NCI-H2227 (cell line): ENCODE measurements at regions not wholly inside any gene's neighbourhood (a gene's known extent, or its start where the extent isn't known, plus 50 kb on each side); places are given as distances from the start of the nearest gene placed in this dataset.

Experiments
- DNase-seq: peaks from one replicate; lab custom pipeline; 2025; ENCODE audit not compliant: unreplicated experiment; lab: John Stamatoyannopoulos, UW

DNA sequence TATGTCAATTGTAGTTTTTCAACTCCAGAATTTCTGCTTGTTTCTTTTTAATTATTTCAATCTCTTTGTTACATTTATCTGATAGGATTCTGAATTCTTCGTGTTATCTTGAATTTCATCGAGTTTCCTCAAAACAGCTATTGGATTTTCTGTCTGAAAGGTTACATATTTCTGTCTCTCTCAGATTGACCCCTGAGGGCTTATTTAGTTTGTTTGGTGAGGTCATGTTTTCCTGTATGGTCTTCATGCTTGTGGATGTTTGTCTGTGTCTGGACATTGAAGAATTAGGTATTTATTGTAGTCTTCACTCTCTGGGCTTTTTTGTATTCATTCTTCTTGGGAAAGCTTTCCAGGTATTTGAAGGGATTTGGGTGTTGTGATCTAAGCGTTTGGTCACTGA, 85.6 kb downstream of the SNAPC1 start:
- DNase-seq: no peak

DNA sequence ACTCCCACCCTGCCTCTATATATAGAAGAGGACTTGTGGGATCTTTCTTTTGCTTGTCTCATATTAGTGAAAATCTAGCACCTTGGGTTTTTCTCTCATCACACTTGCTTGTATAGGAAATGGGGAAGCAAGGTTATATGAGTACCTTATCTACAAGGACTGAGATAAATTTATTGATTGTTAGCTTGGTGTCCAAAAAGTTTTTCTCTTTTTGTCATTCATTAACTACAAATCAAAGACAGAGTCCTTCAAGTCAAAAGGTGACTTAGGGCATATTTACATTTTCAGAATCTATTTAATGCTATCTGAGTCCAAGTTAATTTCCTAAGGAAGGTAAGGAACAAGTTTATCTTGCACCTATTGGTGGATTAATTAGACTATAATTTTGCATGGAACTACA, 92.7 kb downstream of the SNAPC1 start:
- DNase-seq: no peak

DNA sequence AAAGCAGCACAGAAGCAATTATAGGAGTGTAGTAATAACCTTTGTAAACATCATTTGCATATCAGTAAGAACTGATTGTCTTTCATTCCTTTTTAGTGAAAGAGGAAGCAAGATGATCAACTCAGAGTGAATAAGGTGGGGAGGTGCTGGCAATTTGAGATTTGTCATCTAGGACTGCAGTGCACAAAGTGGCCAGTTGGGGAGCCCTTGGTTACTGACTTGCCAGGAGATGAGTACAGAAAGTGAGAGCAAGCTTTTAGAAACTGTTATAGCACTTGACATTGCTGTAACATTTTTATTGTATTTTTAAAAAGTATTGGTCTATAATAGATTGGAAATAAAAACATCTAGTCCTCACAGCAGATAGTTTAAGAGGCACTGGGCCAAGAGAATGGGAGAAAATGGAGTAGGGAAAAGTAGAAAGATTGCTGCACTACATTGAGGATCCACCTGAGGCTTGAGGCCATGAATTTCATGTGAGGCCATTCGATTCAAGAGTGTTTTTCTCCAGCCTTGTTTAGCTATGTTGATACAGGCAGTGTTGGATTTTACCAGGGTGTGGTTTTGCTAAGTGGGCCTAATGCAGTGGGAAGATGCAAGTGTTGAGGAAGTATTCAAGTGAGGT, 98.2 kb downstream of the SNAPC1 start:
- peak; percentile 39 for DNase-seq

DNA sequence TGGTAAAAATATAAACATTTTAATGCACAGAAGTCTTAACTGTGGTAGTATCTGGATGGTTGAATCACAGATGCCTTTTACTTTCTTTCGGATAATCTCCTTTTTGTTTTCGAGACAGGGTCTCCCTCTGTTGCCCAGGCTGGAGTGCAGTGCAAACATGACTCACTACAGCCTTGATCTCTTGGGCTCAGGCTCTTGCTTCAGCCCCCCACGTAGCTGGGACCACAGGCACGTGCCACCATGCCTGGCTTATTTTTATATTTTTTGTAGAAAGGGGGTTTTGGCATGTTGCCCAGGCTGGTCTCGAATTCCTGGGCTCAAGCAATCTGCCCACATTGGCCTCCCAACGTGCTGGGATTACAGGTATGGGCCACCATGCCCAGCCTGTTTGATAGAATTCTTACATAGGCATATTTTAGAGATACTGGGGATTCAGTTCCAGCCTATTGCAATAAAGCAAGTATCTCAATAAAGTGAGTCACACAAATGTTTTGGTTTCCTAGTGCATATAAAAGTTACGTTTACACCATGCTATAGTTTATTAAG, 99.2 kb downstream of the SNAPC1 start:
- no peak for DNase-seq

DNA sequence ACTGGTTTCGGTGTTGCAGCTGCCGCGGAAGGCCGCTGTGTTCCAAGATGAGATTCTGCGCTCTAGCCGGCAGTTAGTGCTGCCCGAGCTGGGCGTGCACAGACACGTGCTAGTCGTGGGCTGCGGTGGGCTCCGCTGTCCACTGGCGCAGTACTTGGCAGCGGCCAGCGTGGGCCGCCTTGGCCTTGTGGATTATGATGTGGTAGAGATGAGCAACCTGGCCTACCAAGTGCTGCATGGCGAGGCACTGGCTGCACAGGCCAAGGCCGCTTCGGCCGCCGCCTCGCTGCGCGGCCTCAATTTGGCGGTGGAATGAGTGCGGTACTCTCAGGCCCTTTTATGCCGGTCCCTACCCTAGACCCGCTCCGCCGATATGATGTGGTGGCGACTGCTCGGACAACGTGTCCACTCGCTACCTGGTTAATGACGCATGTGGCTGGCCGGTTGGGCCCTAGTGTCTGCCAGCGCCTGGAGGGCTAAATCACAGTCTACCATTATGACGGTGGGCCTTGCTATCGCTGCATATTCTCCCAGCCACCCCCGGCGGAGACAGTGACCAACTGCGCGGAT, 102.2 kb downstream of the SNAPC1 start:
- no peak for DNase-seq

DNA sequence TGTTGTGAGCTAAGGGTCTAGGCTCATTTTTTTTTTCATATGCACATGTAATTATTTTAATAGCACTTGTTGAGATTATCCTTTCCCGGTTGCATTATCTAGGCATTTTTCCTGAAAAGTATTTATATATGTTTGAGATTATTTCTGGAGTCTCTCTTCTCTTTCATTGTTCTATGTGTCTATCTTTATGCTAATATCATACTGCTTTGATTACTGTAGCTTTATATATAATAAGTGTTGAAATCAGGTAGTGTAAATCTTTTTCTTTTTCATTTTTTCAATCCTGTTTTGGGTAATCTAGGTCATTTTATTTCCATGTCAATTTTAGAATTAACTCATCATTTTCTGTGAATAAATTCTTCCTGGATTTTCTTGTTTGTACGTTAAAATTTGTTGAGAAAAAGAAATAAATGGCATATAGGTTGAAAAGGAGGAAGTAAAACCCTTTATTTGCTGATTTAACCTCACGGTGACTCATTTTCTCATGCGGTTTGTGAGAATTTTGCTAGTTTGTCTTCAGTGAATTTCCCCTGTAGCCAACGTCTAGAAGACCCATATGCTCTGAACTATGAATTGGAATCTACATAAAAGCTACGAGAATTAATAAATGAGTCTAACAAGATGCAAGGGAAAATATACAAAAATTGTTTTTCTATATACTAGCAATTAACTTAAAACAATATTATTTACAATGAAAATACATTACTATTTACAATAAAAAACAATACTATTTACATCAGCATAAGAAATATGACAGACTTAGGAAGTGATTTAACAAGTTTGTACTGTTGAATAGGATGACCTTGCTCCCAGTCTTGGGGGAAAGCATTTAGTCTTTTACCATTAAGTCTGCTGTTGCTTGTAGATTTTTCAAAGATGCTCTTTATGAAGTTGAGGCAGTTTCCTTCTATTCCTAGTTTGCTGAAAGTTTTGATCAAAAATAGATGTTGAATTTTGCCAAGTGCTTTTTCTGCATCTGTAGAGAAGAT, 105.0 kb downstream of the SNAPC1 start:
- DNase-seq: no peak

DNA sequence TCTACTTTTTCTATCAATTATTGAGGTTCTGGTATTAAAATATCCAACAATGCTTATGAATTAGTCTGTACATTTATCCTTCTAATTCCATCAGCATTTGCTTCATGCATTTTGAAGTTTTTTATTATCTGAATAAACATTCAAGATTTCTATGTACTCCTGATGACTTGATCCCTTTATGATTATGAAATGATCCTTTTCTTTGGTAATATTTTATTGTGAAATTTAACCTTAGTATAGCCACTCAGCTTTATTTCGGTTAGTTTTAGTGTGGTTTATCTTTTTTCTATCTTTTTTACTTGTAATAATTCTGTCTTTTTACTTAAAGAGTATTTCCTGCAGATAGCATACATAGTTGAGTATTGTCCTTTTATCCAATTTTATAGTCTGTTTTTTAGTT, 106.6 kb downstream of the SNAPC1 start:
- no peak for DNase-seq

DNA sequence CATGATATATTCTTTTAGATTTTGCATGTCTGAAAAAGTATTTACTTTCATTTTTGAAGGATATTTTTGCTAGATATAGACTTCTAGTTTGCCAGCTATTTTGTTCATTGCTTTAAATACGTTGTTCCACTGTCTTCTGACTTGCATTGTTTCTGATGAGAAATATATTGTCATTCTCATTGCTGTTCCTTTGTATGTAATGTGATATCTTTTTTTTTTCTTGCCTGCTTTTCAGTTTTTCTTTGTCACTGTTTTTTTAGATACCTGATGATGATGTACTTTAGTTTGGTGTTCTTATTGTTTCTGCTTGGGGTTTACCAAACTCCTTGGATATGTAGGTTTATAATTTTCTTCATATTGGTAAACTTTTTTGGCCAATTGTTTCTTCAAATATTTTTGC, 107.9 kb downstream of the SNAPC1 start:
- DNase-seq: no peak

DNA sequence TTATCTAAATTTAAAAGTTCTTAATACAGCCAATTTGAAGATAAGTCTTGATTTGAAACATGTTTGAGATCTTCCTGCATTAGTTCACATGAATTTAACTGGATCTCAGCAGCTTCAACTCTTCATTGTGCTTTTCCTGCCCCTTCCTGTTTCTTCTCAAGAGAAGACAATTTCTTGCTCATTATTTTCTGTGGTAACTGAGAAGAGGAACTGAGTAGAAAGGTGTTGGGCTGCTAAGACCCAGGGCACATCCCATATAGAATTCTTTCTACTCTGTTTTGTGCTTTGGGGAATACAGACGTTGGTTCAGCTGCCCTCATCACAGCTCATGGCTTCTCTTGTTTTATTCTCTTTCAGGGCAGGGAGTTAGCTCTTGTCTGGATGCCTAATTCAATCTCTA, 110.2 kb downstream of the SNAPC1 start:
- no peak for DNase-seq

DNA sequence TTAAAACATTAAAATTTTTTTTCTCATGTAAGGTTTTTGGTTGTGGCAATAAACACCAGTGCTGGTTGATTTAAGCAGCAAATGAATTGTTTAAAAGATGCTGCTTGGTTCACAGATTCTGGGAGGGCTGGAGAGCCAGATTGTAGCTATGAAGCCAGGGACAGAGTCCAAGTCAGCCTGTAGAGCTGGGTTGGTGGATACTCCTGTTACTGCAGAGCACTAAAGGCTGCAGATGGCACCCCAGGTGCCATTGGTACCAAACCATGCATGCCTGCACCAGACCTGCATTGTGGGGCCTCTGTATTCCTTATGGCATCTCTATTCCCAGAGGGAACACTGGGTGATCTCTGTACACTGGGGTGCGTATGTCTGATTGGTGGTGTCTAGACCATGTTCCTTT, 113.3 kb downstream of the SNAPC1 start:
- DNase-seq: no peak

DNA sequence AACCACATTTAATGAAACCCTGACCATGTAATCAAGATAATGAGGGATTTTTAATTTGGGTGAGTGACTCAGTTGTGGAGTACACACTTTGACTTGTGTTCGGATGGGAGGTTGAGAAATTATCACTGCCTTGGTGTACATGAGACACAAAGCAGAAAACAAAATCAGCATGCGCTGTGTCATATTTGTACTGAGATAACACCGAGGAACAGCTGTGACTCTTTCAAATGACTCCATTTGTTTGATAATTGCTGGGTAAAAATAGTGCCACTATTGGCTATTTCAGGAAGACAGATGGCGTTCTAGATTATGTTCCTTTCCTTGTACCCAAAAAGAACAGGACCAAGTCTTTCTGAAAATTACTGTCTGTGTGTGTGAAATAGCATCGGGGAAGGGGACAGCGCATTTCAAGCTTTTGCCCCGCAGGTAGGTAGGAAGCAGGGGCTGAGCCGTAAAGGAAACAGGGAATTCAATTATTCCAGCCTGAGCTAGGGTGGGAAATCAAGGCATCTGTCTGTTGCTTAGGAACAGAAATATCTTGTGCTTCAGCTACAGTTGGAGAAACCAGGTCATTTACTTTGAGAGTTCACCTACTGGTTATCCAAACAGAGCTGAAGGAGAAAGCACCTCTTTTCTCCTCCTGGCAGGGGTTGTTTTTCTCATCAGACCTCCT, 114.3 kb downstream of the SNAPC1 start:
- no peak for DNase-seq

DNA sequence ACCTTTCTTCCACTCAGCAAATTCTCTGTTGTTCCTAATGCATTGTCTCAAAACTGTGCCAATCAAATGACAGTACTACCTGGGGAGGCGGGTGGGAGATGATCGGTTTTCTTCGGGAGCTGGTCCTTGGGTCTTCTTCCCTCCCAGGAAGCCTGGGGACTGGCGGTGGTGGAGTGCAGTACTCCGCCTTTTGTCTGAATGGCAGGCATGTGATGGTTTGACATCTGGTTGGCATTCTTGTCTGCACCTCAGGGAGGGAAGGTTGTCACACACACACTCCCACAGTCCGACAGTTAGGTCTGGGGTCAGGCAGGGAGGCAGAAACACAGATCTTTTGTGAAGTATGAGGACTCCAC, 114.8 kb downstream of the SNAPC1 start:
- DNase-seq: no peak

DNA sequence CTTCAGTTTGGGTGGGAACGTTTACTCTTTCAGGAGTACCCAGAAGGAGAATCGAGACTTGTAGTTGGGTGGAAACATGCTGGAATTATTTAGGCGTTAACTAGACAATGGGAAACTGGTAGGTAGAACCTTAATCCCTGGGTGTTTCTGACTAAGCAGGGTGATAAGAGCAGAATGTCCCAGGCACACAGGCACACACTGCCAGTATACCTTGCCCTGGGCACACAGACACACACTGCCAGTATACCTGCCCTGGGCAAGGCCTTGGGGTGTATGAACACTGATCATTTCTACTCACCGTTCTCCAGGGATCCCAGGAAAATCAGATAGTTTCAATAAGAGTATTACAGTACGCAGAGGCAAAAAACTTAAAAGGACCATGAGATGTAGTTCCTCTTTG, 115.5 kb downstream of the SNAPC1 start:
- DNase-seq: no peak

DNA sequence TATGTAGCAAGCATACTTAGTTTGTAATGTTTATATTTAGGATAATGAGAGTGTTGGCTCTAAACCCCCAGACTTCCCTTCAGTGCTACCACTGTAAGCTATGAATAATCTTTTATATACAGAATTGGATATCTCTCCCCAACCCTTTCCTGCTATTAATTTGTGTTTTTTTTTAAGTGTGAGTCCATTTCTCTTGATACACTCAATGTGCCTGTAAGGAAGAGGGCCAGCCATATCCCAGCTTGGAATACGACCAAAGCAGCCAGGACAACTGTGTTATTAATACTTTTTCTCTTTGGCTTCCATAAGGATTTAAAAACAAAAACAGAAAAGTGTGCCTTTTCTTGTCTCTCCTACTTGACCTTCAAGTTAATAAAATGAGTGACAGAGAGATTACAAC, 116.7 kb downstream of the SNAPC1 start:
- DNase-seq: no peak

DNA sequence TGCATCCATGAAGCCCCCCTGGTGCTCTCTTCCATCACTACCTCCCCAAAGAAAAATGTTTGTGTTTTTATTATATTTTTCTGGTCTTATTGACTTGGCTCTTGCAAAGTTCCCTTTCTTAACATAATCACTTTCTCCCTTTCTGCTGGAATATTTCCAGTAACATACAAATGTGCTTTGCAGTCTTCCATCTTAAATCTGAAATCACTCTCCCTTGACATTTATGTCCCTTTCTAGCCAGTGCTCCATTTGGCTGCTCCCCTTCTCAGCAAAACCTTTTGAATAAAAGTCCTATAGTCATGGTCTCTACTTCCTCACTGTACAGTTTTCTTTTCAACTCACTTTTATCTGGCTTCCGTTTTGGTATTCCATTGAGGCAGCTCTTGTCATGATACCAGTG, 118.8 kb downstream of the SNAPC1 start:
- DNase-seq: no peak

DNA sequence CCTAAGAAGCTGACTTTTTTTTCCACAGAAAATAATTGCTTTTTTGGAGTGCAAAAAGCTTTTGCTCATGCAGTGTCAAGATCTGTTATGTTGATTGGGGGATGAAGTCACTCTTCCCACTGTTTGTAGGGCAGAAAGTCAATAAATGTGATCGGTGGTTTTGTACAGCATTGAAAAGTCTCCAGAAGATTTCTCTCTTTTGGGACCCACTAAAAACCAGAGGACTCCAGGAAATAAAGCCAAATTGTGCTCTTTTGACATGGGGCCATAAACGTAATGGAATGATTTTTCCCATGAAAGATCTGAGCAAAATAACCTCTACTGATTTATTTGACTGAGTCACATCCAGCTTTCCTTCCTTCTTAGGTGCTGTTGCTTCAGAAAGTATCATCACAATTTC, 122.5 kb downstream of the SNAPC1 start:
- no peak for DNase-seq

DNA sequence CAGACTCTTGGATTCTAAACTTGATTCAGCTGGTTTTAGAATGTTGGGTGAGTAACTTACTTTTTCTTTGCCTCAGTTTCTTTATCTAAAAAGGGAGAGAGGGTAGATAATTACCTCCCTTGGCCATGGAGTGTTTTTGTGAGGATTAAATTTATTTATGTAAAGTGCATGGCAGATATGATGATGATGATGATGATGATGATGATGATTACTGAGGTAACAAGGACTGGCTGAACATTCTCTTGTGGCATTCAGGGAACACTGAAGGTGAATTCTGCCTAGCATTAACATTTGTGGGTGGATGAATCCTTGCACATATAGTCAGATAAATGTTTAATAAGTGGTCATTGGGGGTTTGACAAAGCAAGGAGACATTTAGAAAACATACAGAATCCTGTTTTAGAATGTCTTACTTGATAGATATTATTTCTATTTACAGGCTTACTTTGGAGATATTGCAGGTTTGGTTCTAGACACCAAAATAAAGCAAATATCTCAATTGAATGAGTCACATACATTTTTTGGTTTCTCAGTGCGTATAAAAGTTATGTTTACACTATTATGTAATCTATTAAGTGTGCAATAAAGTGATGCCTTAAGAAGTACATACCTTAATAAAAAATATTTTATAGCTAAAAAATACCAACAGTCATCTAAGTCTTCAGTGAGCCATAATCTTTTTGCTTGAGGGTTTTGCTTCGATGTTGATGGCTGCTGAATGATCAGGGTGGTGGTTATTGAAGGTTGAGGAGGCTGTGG, 123.2 kb downstream of the SNAPC1 start:
- no peak for DNase-seq

DNA sequence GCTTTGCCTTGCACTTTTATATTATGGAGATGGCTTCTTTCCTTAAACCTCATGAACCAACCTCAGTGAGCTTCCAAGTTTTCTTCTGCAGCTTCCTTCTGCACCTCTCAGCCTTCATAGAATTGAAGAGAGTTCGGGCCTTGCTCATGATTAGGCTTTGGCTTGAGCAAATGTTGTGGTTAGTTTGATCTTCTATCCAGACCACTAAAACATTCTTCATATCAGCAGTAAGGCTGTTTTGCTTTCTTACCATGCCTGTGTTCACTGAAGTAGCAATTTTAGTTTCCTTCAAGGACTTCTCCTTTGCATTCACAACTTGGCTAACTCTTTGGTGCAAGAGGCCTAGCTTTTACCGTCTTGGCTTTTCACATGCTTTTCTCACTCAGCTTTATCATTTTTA, 125.4 kb downstream of the SNAPC1 start:
- DNase-seq: no peak

DNA sequence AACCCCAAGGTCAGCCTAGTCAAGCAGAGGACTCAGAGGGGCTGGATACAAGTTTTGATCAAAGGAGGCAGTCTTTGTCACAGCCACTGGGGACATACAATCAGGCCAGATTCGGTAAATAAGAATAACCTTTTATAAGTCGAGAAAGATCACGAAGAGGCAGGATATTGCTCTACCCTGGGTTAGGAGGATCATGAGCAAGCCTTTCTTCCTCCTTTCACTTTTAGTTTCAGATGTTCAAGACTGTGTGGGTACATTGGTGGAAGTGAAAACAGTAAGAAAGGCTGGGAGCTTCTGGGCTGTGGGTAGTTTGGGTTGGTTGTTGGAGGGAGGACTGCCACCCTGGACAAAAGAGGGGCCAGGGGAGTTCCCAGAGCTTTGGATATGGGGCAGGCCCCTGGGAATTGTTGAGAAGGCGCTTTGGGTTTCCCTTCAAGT, 127.7 kb downstream of the SNAPC1 start:
- no peak for DNase-seq

DNA sequence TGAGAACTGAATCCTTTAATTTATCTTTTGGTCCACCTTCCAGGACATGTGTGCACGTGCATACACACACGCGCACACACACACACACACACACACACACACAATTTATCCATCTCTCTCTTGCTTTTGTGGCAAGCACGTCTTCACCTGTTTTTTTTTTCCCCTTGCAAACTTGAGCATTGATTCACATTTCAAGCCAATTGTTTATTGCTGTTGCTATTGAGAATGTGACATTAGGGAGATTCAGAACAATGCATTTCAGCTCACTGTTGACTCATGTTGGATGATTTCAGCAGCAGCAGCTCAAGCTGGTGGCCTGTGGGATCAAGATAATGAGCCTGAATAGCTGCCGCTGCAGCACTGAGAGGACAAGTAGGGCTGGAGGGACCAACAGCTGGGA, 128.9 kb downstream of the SNAPC1 start:
- peak; percentile 5 for DNase-seq

DNA sequence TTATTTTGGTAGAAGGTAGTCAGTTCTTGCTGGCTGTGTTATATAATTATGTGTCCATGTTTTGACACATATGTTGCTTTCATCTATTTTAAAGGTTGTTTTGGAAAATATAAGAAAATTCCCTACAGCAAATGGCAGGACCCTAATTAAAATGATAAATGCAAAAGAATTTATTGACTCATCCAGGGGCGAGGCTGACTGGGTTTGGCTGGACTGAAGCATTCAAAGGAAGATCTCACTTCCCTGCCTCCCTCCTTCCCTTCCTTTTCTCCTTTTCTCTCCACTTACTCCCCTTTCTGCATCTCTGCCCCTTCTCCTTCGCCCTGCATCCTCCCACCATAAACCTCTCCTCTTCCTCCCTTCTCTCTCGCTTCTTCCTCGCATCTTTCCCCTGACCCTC, 129.6 kb downstream of the SNAPC1 start:
- no peak for DNase-seq
